HEK293T (cell line): ENCODE measurements at regions not wholly inside any gene's neighbourhood (a gene's known extent, or its start where the extent isn't known, plus 50 kb on each side); places are given as distances from the start of the nearest gene placed in this dataset.

Experiments
- BHLHE40 ChIP-seq: fragments of 450-650 bp; IDR thresholded peaks from 2 replicates; pipeline ENCODE4 v1.6.1; 2016; ENCODE audit warnings: mild to moderate bottlenecking, moderate library complexity, borderline replicate concordance
- FOXM1 ChIP-seq: fragments of 450-650 bp; IDR thresholded peaks from 2 replicates; pipeline ENCODE4 v1.6.1; 2017; ENCODE audit warnings: mild to moderate bottlenecking, borderline replicate concordance

GRCh38 chr3:54026543-54026942 is 95.8 kb upstream of the CACNA2D3 start:
- TF ChIP-seq FOXM1 (no peak), BHLHE40 (no peak)
